GM21528 (cell line): ENCODE measurements at regions not wholly inside any gene's neighbourhood (a gene's known extent, or its start where the extent isn't known, plus 50 kb on each side); places are given as distances from the start of the nearest gene placed in this dataset.

ENCODE experiments used
- ATAC-seq: cut with Tn5 transposase; IDR thresholded peaks from one replicate; pipeline ENCODE4 v1.9.1; 2021; ENCODE audit warnings: mild to moderate bottlenecking, moderate library complexity; ENCODE audit not compliant: unreplicated experiment, low FRiP score

DNA sequence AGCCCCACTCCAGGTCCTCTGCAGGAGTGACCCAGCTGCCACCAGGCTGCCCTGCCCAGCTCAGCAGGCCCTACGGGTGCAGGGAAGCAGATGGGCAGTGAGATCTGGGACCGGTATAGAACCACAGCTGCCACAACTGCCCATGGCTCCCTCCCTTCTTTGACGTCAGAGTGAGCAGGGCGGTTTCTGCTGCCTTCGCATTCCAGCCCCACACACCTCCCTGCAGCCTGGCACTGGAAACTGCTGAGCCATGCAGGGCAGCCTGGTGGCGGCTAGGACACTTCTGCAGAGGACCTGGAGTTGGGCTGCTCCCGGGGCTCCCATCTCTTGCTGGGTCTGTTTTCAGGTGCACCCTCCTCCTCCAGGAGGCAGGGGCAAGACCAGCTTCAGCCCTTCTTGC is 101.6 kb upstream of the CD93 start:
- no peak for ATAC-seq

DNA sequence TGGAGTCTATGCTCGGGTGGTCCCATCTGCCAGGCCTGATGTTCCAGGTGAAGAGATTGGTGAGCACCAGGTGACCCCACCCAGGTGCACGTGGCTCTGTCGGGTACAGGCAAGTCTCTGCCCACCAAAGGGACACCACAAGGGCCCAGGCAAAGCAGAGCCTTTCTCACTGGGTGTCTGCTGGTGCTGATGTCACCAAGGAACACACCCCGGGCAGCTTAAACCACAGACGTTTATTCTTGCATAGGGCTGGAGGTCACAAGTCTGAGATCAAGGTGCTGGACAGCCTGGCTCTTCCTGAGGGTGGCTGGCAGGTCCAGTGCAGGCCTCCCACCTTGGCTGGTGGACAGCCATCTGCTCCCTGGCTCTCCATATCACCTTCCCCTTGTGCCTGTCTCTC is 100.7 kb upstream of the CD93 start:
- no peak for ATAC-seq

DNA sequence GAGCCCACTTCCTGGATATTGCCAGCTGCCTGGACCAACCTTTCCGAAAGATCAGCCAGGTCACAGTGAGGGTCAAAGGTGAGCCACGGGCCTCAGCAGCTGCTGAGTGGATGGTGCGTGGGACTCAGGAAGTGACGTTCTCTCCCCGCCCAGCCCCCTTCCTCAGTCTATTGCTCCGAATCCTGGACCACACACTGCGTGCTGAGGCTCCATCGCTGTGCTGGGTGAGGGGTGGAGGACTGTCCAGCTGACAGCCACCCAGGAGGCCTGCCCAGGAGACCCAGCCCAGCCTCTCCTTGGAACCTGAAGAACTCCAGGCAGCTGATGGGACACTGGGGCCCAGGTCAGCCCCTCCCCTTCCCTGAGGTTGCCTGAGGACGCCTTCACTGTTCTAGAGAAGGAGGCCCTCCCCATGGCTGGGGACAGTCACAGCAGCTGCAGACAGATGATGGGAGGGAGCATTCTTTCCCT is 94.4 kb upstream of the CD93 start:
- ATAC-seq, result no peak

DNA sequence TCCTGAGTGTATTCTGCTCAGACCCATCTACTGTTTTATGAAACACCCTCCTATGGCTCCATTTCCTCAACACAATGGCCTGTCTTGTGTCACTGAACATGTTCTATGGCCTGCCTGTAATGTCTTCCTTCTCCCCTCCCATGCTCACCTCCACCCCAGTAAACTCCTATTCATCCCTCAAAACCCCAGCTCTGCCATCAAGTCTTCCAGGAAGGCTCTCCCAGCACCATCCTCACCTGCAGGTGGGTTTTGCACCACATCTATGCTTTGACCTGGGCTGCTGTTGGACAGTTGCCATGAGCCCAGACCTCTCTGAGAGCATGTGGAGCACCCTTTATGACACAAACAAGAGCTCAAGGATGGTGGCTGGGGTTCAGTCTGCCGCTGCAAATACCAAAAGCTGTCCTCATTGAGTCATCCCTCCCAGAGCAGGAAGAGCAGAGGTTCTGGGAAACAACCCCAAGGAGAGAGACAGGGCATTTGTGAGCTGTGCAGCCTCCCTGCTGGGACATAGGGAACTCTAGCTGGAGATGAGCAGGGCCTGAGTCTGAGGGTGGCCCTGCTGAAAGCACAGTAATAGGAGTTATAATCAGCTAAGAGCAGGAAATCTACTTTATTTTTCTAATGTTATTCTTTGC is 93.8 kb upstream of the CD93 start:
- no peak for ATAC-seq

DNA sequence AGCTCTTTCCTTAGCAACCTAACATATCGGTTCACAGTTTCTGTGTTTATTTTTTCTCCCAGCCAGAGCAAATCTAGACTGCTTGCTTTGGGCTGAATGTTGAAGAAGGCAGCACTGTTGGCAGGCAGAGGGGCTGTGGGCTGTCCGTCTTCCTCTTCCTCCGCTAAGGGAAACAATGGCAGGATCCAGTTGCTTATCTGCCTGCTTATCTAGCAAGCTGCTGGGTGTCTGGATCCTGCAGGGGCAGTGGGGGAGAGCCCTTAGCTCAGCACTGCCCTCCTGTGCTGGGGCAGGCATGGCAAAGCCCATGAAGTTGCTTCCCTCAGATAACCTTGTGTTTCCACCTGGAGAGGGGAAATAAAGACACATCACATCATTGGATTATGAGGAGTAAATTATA is 92.7 kb upstream of the CD93 start:
- ATAC-seq, result no peak

DNA sequence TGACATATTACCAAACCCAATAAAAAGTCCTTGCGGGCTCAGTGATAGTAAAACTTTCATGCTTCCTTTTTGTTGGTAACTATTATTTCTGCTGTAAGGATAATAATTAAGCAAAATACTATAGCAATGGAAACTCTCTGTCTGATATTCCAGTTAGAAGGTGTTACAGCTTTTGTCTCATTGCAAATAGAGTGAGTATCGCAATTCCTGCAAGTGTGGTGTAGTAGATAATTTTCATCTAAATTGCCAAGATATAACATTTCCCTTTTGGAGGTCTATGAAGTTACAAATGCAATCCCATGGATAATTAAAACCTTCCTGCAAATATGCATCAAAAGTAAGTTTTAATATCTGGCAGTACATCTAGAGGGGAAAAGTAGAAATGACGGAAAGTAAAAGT is 88.7 kb upstream of the CD93 start:
- ATAC-seq, result no peak

DNA sequence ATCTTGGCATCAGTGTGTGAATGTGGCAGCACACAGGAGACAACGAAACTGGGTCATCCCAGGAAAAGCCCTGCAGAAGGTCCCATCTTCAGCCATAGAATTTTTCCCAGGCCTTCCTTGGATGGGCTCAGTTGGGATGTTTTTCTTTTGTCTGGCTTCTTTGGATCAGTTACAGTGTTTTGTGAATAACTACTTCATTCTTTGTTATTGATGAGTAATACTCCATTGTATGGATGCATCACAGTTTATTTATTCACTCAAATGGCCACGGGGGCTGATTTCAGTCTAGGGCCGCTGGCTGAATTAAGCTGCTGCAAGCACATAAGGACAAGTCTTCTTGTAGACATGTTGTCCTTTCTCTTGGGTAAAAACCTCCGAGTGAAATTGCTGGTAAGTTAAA is 81.3 kb upstream of the CD93 start:
- no peak for ATAC-seq

DNA sequence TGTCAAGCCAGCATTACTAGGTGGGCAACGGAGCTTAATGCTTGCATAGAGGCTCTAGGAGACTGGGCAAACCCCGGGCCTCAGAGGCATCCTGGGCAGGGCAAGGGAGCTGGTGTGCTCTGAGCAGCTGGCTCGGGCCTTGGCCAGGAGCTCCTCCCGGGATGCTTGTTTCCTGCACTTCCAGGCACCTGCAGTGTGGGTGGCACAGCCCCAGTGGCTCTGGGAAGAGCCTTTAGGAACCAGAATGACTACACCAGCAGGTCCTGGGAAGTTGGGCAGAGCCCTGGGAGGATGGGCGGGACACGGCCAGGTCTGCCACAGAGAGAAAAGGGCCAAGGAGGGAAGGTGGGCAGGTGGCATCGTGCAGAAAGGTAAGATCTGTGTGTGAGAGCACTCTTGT is 80.4 kb upstream of the CD93 start:
- no peak for ATAC-seq

DNA sequence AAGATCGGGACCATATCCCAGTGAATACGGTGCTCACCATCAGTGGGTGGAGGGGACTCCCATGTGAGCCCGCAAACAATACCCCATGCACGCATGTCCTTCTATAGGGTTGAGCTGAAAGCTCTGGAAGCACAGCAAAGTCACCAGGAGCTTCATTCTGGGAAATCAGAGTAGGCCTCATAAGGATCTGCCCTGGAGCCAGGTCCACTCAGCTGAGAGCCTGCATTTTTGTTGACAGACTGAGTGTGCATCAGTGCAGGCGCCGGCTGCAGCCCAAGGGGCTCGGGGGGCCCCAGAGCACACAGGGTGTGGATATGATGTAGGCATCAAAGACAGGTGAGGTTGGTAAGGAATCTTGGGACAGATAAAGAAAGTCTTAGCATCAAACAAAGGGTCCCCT is 79.8 kb upstream of the CD93 start:
- ATAC-seq, result no peak

DNA sequence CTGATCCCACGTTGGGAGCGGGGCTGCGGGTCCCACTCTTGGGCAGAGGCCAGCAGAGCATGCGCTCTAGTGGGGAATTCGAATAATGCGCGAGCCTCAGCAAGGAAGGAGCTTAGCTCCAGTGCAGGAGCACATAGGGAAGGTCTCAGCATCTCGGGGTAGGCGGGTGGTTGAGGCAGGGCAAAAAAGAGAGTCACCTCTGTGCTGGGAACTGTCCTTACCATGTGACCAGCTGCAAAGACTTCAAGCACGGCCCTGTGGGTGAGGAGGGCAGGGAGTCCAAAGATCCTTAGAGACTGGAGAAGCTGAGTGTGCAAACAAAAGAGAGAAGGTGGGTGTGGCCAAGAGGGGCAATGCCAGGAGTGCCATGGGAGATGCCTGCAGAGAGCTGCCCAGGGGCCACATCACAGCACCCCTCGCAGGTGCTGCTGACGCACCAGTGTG is 79.2 kb upstream of the CD93 start:
- no peak for ATAC-seq

DNA sequence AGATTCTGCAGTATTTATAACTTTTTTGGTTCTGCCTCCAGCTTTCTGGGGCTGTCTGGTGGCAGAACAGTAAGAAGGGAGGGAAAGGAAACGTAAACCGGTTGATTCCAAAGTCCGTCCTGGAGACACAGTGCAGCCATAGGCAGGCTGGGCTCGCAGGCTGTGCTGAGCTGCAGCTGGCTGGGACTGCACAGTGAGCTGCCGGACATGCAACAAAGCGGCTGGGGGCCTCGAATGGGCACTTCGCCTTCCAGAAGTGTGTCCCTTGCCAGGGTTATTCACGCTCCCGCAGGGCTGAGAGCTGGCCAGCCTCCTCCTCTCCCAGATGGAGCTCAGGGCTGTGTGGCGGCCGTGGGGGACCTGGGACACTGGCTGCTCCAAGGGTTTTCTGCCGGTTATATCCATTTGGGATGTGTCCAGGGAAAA is 78.1 kb upstream of the CD93 start:
- ATAC-seq, result no peak

DNA sequence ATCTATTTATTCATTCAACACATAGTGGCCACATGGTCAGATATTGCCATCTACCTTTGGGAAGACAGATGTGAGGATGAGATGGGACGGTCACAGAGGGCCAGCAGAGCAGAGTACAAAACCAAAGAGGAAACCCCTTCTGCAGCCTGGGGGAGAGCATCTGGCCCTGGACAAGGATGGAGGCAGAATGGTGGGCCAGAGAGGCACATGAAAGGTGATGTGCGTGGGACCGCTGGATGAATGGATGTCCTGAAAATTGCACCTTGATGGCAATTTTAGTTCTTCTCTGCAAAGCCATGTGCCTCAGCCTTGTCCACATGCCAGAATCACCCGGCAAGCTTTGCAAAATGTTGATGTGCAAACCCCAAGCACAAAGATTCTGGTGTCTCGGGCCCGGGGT is 77.4 kb upstream of the CD93 start:
- no peak for ATAC-seq

DNA sequence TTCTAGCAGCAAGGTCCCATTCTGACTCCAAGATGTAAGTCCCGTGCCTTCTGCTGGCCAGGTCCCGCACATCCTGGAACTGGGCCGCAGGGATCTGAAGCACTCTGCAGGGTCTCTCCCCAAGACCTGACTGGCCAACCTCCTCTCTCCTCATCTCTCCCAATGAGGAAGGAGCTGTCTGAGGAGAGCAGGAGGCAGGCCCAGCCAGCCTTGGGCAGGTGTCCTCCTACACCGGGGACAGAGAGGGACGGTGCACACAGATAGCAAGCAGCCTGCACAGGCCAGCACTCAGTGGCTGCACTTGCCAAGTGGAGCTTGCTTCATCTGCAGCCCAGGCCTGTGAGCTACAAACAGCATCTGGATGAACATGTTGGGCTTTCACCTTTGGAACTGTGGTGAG is 76.8 kb upstream of the CD93 start:
- ATAC-seq, result no peak

DNA sequence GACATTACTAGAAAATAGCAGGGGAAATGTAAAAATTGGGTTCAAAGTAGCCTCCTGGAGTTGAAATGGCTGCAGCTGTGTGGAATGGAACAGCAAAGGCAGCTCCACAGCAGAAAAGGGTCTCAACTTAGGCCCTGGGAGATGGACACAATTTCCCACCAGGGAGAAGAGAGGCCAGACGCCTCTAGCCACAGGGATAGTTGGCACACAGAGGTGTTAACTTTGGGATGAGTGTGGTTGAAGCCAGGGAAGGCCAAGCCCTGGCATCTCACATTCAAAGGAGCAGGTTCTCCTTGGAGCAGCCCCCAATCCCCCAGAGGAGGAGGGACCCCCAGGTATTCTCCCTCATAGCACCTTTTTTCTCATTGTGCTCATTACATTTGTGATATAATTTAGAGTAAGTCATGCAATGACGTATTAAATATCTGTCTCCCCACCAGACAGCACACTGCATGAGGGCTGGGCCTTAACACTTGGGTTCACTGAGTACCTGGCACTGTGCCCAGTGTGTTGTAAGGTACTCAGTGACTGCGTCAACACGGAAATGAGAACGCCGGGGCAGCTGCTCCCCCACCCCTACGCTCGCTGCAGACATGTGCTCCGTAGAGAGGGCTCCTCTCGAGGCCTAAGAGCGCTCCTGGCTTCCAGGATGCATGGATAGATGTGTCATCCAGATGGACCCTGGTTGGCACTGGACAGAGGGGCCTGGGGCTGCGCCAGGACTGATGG is 76.0 kb upstream of the CD93 start:
- no peak for ATAC-seq

DNA sequence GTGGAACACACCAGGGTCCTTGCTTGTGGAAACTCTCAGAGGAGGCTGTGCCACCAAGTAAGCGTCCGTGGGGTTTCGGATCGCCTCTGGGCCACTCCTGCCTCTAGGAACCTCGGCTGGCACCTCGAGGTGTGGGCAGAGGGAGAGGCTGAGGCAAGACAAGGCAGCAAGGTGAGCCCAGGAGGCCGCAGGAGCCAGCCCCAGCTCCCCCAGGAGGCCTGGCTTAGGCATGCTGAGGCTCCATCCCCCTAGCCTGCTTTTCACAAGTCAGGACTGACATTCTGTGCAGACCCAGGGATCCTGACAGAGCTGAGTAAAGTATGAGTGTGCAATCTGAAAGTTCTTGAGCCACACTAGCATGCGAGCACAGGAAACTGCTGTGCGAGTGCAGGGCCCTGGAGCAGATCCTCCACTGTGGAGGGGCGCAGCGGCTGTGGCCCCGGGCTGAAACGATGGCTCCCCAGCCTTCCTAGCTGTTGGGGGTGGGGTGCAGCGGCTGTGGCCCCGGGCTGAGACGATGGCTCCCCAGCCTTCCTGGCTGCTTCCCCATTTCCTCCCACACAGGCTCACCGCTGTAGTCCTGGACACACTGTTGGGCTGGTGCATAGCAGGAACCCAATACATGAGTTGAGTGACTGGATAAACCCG is 75.2 kb upstream of the CD93 start:
- no peak for ATAC-seq

DNA sequence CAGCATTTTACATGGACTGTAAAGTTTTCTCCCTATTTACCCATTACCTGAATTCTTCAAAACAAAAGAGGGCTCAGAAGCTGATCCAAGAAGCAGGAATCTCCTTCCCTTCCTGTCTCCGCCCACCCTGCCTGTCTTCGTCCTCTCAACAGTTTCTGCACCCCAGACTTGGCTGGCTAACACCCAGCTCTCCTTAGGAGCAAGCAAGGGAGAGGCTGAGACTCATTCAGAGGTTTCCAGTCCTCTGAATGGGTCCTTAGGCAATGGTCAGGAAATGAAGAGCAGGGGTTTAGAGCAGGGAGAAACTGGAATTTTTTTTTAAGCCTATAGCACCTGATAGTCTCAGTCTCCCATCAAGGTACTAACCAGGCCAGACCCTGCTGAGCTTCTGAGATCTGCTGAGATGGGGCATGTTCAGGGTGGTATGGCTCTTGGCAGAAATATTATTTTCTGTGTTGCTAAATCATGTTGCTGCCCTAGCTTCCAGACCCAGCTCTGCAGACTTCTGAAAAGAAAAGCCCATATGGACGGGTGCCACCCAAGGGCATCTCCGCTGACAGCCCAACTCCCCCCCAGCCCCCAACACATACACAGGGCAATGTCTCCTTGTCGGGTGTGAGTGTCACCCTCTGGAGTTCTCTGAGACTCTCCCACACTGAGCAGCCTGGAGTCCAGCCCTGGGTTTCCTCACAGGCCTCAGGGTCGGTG is 74.6 kb upstream of the CD93 start:
- no peak for ATAC-seq

DNA sequence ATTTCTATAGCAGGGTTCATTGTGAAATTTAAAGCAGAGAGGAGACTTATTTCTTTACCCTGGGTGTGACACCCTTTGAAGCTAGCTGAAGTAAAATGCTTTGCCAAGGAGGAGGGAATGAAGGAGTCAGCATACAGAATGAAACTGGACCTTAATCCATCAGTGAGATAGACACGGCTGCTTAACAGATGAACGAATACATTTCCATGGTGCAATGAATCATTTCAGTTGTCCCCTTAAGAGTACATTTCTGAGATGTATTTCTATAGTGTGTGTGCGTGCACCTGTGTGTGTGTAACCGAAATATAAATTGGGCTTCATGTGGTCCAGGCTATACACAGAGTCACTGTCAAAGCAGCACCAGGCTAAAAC is 73.8 kb upstream of the CD93 start:
- ATAC-seq, result no peak

DNA sequence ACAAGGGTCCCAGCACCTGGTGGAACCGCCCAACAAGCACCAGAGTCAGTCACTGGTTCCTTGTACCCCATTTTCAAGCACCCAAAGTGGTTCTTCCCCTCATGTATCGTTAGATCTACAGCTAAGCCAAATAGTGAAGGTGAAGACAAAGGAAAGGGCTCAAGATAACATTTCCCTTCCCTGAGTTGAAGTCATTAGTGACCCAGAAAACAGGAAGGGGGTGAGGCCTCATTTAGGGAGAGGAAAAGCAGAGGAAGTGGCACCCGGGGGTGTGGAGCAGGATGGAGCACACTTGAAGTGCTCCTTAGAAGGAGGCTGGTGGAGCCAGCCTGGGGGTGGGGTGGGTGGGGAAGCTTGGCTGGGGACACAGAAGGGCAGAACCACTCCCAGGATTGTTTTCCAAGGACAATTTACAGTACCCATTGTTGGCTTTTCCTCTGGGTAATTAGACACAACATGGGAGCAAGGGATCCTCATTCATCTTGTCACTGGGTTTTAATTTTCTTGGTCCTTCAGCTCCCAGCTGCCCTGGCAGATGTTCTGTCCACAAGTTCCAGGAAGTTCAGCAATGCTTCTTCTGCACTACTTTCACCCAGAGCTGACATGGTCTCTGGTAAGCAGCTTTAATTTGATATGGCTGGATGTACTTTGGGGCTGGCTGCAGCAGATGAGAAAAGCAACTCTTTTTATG is 73.3 kb upstream of the CD93 start:
- ATAC-seq, result no peak

DNA sequence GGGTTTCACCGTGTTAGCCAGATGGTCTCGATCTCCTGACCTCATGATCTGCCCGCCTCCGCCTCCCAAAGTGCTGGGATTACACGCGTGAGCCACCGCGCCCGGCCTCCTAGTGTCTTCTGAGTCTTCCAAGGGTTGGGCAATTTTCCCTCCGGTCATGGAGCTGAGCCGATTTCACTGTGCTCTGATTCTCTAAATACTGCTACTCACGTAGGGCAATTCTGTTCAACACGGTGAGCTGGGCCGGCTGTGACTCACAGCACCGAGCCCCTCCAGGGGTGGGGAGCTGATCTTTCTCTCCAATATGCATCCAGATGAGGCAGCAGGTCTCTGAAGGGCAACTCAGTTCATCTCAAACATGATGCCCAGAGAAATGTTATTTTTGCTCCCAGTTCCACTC is 71.6 kb upstream of the CD93 start:
- ATAC-seq, result no peak

DNA sequence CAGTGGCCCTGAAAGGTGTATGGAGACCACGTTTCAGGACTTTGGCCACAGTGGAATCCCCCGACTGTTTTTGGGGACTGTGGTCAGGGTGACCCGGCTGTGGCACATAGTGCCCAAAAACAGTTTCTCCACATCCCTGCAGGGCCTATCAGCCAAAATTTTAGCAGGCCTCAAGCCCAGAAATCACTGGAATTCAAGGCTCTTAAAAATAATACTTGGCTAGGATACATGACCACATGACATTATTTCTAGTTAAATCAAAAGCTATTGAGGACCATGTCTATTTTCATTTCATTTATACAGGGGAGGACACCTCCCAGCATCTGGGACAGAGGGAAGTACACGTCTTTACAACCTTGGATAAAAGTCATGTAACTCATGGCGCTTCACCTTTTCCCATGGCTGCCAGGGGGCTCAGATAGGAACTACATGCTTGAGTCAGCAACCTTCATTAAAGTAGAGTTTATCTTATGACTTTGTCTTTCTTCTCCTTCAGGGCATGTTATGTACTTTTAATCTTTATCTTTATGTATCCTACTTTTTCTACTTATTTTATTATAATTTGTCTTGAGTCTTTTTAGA is 70.8 kb upstream of the CD93 start:
- no peak for ATAC-seq
